ENCODE measurements at regions not wholly inside any gene's neighbourhood (a gene's known extent, or its start where the extent isn't known, plus 50 kb on each side); places are given as distances from the start of the nearest gene placed in this dataset.

DNA sequence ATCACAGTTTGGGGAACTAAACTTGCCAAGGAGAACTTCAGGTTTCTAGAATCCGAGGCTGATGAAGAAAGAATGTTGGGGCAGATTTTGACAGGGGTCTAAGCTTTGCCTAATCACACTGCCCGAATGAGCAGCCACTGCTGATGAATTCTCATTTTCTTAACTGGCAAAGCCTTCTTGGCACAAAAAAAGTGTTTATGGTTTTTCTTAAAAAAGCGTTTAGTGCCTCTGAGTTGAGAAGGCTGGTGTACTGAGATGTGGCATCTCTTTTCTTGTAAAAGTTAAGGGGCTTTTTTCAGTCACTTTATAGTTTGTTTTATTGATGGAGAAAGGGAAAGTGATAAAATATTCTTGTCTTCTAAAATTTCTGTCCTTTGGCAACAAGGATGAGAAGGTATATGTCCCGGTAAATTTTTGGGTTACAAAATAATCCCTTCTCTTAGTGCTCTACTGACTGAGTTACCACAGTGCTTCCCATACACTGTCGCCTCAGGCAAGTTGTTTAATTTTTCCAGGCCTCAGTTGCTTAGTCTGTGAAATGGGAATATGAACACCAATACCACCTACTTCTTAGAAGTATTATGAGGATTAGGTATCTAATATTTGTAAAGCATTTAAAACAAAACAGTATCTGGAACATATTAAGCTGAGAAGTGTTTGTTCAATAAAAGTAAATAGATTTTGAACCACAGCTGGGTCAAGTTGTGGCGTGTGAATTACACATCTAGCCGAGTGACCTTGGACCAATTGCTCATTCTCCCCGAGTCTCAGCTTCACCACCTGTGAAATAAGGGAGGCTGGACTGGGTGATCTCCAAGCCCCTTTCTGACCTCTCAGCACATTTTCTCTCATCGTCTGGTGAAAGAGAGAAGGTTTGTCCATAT lies 320.8 kb downstream of the HAPSTR1 start:
- TF ChIP-seq, protein P1, sequence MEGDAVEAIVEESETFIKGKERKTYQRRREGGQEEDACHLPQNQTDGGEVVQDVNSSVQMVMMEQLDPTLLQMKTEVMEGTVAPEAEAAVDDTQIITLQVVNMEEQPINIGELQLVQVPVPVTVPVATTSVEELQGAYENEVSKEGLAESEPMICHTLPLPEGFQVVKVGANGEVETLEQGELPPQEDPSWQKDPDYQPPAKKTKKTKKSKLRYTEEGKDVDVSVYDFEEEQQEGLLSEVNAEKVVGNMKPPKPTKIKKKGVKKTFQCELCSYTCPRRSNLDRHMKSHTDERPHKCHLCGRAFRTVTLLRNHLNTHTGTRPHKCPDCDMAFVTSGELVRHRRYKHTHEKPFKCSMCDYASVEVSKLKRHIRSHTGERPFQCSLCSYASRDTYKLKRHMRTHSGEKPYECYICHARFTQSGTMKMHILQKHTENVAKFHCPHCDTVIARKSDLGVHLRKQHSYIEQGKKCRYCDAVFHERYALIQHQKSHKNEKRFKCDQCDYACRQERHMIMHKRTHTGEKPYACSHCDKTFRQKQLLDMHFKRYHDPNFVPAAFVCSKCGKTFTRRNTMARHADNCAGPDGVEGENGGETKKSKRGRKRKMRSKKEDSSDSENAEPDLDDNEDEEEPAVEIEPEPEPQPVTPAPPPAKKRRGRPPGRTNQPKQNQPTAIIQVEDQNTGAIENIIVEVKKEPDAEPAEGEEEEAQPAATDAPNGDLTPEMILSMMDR (IDR thresholded peaks at IDR 0.05; ENCODE audit: unreplicated experiment in 3 of 3): no peak
- no peaks in the 10 kb centered on the region for H3K36me3 Mint-ChIP-seq (ENCODE audit: low read depth)
- no peak overlapping the region for H3K4me3 Mint-ChIP-seq
- H3K4me1 Mint-ChIP-seq: peaks cover 16% of the 10 kb centered on the region
- H3K27ac Mint-ChIP-seq: no peak overlapping the region
- peaks cover 24% of the 10 kb centered on the region for H3K27me3 Mint-ChIP-seq (ENCODE audit: low read depth)
- peaks cover 4% of the 10 kb centered on the region for H3K9me3 Mint-ChIP-seq

DNA sequence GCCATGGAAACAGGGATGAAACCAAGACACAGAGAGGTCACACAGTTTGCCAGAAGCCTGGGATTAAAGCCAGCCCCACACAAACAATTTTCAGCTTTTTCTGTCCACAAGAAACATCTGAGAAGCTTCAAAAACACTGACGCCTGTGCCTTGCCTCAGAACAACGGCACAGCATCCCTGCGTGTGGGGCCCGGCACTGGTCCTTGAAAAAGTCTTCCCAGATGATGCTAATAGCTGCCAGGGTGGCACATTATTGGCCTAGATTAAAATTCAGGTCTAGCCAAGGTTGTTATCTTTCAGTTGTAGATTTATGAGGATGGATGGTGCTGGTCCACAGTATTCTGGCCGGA lies 321.4 kb downstream of the HAPSTR1 start:
- Mint-ChIP-seq H3K4me1 (peaks cover 13% of the 10 kb centered on the region), H3K36me3 (ENCODE audit: low read depth) (no peaks in the 10 kb centered on the region), H3K9me3 (peaks cover 7% of the 10 kb centered on the region), H3K27ac (no peak overlapping the region), H3K27me3 (ENCODE audit: low read depth) (peaks cover 24% of the 10 kb centered on the region), H3K4me3 (no peak overlapping the region)
- TF ChIP-seq, protein P1 (IDR thresholded peaks at IDR 0.05; ENCODE audit: unreplicated experiment in 3 of 3): no peak

DNA sequence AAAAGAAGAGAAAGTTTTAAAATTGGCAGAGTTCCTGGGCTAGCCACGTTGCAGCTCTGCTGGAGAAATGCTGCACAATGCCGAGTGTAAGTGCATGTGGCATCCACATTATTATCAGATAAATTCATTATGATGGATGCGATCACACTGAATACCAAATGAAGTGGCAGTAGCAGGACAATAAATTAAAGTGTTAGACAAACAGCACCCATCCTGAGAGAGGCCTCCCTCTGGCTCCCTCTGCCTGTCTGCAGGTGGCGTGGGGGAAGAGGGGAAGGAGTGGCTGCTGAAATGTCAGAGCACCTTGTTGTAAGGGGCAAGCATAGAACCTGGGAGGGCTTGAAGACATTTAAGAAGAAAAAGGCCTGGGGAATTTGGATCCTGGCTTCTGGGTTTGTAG lies 324.1 kb downstream of the HAPSTR1 start:
- TF ChIP-seq, protein P1 (IDR thresholded peaks at IDR 0.05; ENCODE audit: unreplicated experiment in 3 of 3): no peak
- Mint-ChIP-seq H3K27ac (no peak overlapping the region), H3K36me3 (ENCODE audit: low read depth) (no peaks in the 10 kb centered on the region), H3K27me3 (ENCODE audit: low read depth) (peaks cover 40% of the 10 kb centered on the region), H3K4me3 (no peak overlapping the region), H3K4me1 (no peaks in the 10 kb centered on the region), H3K9me3 (peaks cover 7% of the 10 kb centered on the region)

DNA sequence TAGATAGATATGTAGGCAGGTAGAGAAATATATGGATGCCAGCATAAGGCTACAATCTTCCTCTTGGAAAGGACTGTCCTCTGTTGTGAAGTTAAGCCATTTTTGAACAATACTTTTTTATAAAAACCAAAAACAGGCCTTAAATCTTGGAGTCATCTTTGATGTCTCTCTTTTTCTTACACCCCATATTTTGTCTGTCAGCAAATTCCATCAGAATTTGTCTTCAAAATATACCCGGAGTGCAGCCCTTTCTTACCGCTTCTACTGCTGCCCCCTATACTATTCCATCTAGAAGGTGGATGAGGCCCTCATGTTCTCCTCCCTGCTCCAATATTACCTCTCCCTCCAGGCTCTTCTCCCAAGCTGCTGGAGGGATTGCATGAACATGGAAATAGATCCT lies 326.5 kb downstream of the HAPSTR1 start:
- Mint-ChIP-seq H3K9me3 (peaks cover 7% of the 10 kb centered on the region), H3K27me3 (ENCODE audit: low read depth) (peaks cover 33% of the 10 kb centered on the region), H3K4me1 (no peaks in the 10 kb centered on the region), H3K36me3 (ENCODE audit: low read depth) (no peaks in the 10 kb centered on the region), H3K27ac (no peak overlapping the region), H3K4me3 (no peak overlapping the region)
- TF ChIP-seq, protein P1 (IDR thresholded peaks at IDR 0.05; ENCODE audit: unreplicated experiment in 3 of 3): no peak

DNA sequence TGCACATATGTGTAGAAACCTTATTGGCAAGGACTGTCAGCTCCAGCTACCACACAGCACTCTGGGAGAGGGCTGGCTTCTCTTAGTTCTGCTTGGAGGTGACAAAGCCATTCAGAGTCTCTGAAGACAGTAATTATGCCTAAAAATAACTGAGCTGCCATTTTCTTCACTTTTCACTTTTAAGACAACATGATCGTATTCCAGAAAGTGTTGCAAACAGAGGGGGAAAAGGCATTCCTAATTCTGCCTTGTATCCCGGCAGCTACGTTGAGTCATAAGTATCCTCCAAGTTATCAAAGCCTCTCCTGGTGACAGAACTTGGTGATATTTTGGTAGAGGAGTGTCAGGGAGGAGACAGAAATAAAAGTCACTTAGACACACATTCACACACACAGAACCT lies 327.7 kb downstream of the HAPSTR1 start:
- TF ChIP-seq, protein P1 (IDR thresholded peaks at IDR 0.05; ENCODE audit: unreplicated experiment in 3 of 3): no peak
- Mint-ChIP-seq H3K4me1 (no peaks in the 10 kb centered on the region), H3K4me3 (no peak overlapping the region), H3K36me3 (ENCODE audit: low read depth) (no peaks in the 10 kb centered on the region), H3K27me3 (ENCODE audit: low read depth) (peaks cover 33% of the 10 kb centered on the region), H3K9me3 (peaks cover 7% of the 10 kb centered on the region), H3K27ac (no peak overlapping the region)
